ENCODE measurements at regions not wholly inside any gene's neighbourhood (a gene's known extent, or its start where the extent isn't known, plus 50 kb on each side); places are given as distances from the start of the nearest gene placed in this dataset.

- TF ChIP-seq SPI1 (IDR thresholded peaks at IDR 0.05; ENCODE audit: borderline replicate concordance, low read depth) = no peak
- no peak for TF ChIP-seq POLR2AphosphoS5 (IDR thresholded peaks at IDR 0.05; ENCODE audit: low read depth)
- TF ChIP-seq REST (IDR thresholded peaks at IDR 0.05; ENCODE audit: insufficient replicate concordance, low read depth) = no peak
- TF ChIP-seq CTCF (IDR thresholded peaks at IDR 0.05; ENCODE audit: insufficient read depth, low read length) = no peak
- TF ChIP-seq GABPA (IDR thresholded peaks at IDR 0.05; ENCODE audit: low read depth) = no peak
- Histone ChIP-seq H3K4me3 (replicated peaks; ENCODE audit: insufficient read depth, low read length) (no peak overlapping the region), H3K27ac (replicated peaks) (no peak overlapping the region), H3K27me3 (ENCODE audit: insufficient read depth, poor library complexity, severe bottlenecking) (no peaks in the 10 kb centered on the region)
- no peak for DNase-seq (ENCODE audit: low read depth in 1 of 2, low spot score in 1 of 2)
Observed at GRCh38 chr11:26063915-26064314, 268.0 kb upstream of the ANO3 start.

- Histone ChIP-seq H3K4me3 (replicated peaks; ENCODE audit: insufficient read depth, low read length) (no peak overlapping the region), H3K27me3 (ENCODE audit: insufficient read depth, poor library complexity, severe bottlenecking) (no peaks in the 10 kb centered on the region), H3K27ac (replicated peaks) (no peak overlapping the region)
- TF ChIP-seq GABPA (IDR thresholded peaks at IDR 0.05; ENCODE audit: low read depth) (no peak), CTCF (IDR thresholded peaks at IDR 0.05; ENCODE audit: insufficient read depth, low read length) (no peak), POLR2AphosphoS5 (IDR thresholded peaks at IDR 0.05; ENCODE audit: low read depth) (no peak), REST (IDR thresholded peaks at IDR 0.05; ENCODE audit: insufficient replicate concordance, low read depth) (no peak), SPI1 (IDR thresholded peaks at IDR 0.05; ENCODE audit: borderline replicate concordance, low read depth) (no peak)
- DNase-seq (ENCODE audit: low read depth in 1 of 2, low spot score in 1 of 2) = no peak
Observed at GRCh38 chr11:26065944-26066343, 266.0 kb upstream of the ANO3 start.

DNA sequence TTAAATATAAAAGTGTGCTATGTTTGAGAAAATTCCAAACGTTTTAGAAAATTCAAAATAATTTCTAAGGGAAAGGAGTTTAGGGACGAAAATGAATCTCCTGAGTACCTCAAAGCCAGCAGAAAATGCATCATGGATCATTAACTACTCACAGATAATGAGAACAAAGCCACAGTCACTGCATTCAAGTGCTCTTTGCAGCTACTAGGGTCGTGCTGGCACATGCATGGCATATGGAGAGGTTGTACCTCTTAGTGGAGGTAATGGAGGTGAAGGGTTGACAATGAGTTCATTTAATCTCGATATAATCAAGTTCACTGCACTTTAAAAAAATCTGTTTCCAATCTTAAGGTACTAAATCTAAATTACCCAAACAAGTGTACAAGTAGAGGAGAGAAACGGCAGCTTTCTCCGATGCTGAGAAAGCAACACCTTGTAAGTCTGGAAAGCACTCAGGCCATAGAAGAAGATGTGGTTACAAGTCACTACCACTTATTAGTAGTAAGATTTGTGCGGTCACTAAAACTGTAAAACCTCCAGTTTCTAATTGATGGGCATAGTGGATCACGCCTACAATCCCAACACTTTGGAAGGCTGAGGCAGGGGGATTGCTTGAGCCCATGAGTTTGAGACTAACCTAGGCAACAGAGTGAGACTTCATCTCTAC lies 261.1 kb upstream of the ANO3 start:
- TF ChIP-seq POLR2AphosphoS5 (IDR thresholded peaks at IDR 0.05; ENCODE audit: low read depth) (no peak), GABPA (IDR thresholded peaks at IDR 0.05; ENCODE audit: low read depth) (no peak), SPI1 (IDR thresholded peaks at IDR 0.05; ENCODE audit: borderline replicate concordance, low read depth) (no peak), CTCF (IDR thresholded peaks at IDR 0.05; ENCODE audit: insufficient read depth, low read length) (no peak), REST (IDR thresholded peaks at IDR 0.05; ENCODE audit: insufficient replicate concordance, low read depth) (no peak)
- no peaks in the 10 kb centered on the region for H3K27me3 ChIP-seq (ENCODE audit: insufficient read depth, poor library complexity, severe bottlenecking)
- no peak for DNase-seq (ENCODE audit: low read depth in 1 of 2, low spot score in 1 of 2)
- H3K27ac ChIP-seq (replicated peaks) = no peak overlapping the region
- H3K4me3 ChIP-seq (replicated peaks; ENCODE audit: insufficient read depth, low read length) = no peak overlapping the region
